K562 (cell line): ENCODE measurements at regions not wholly inside any gene's neighbourhood (a gene's known extent, or its start where the extent isn't known, plus 50 kb on each side); places are given as distances from the start of the nearest gene placed in this dataset.

Experiments
- ATF7 ChIP-seq: fragments of 450-650 bp; IDR thresholded peaks from 2 replicates; pipeline ENCODE4 v1.7.1; 2014; ENCODE audit warnings: mild to moderate bottlenecking, moderate library complexity
- CAMTA2 ChIP-seq: fragments of 250-450 bp; sonication (Bioruptor Pico); conservative IDR thresholded peaks from 2 replicates; pipeline ENCODE4 v1.5.1; 2022
- CLOCK ChIP-seq: fragments of 250-450 bp; sonication (Bioruptor Pico); IDR thresholded peaks from 2 replicates; pipeline ENCODE4 v1.4.0; 2020; ENCODE audit warnings: mild to moderate bottlenecking, moderate library complexity, borderline replicate concordance
- CREB1 ChIP-seq, 2 experiments: sonication (generic) in 1 of 2; formaldehyde crosslinking in 1 of 2; IDR thresholded peaks; 2 replicates each; pipeline versions ENCODE4 v1.6.1 to v1.8.0; 2012 to 2022; ENCODE audit warnings: inconsistent platforms in 1 of 2, mild to moderate bottlenecking in 1 of 2, missing genetic modification reagents in 1 of 2, moderate library complexity in 1 of 2
- GABPA ChIP-seq: fragments of 200-800 bp; sonication (Bioruptor generic); conservative IDR thresholded peaks from 2 replicates; pipeline ENCODE4 v1.6.1; 2016; ENCODE audit warnings: low read depth, missing genetic modification characterization, missing compliant biosample characterization
- HMG20A ChIP-seq: fragments of 450-650 bp; formaldehyde crosslinking; conservative IDR thresholded peaks from 2 replicates; pipeline ENCODE4 v1.4.0; 2020; ENCODE audit warnings: mild to moderate bottlenecking, mixed read lengths
- ILF3 ChIP-seq: fragments of 450-650 bp; IDR thresholded peaks from 2 replicates; pipeline ENCODE4 v1.6.1; 2018; ENCODE audit warnings: antibody characterized with exemption, mild to moderate bottlenecking, moderate library complexity, borderline replicate concordance
- MAZ ChIP-seq, 2 experiments: fragments of 450-650 bp in 1 of 2; sonication (generic) in 1 of 2; formaldehyde crosslinking; IDR thresholded peaks in 1 of 2; conservative IDR thresholded peaks in 1 of 2; 2 replicates each; pipeline versions ENCODE4 v1.4.0 to v1.5.0; 2020; ENCODE audit warnings: mild to moderate bottlenecking in 1 of 2, missing genetic modification reagents in 1 of 2
- NBN ChIP-seq: fragments of 450-650 bp; IDR thresholded peaks from 2 replicates; pipeline ENCODE4 v1.6.1; 2016; ENCODE audit warnings: low read depth, mild to moderate bottlenecking
- NFYB ChIP-seq: IDR thresholded peaks from 2 replicates; pipeline ENCODE4 v1.6.1; 2011; ENCODE audit warnings: mild to moderate bottlenecking, moderate library complexity; ENCODE audit not compliant: insufficient read length; ENCODE audit errors: extremely low read depth
- POLR2AphosphoS5 ChIP-seq: IDR thresholded peaks from 2 replicates; pipeline ENCODE4 v1.6.1; 2011; ENCODE audit warnings: mild to moderate bottlenecking, low read depth, low read length, moderate library complexity; ENCODE audit not compliant: control insufficient read depth, insufficient read depth
- PRPF4 ChIP-seq: fragments of 200-400 bp; formaldehyde crosslinking; IDR thresholded peaks from one replicate; pipeline ENCODE4 v1.6.1; 2017; ENCODE audit warnings: low read length, low read depth, mild to moderate bottlenecking; ENCODE audit not compliant: insufficient read depth, poor library complexity, severe bottlenecking
- PTTG1 ChIP-seq: fragments of 450-650 bp; IDR thresholded peaks from 2 replicates; pipeline ENCODE4 v1.6.1; 2016; ENCODE audit warnings: low read depth, mild to moderate bottlenecking, missing genetic modification characterization, missing compliant biosample characterization
- RAD51 ChIP-seq: fragments of 450-650 bp; IDR thresholded peaks from 2 replicates; pipeline ENCODE4 v1.7.1; 2016; ENCODE audit warnings: low read depth, mild to moderate bottlenecking, borderline replicate concordance
- SMARCC2 ChIP-seq: fragments of 450-650 bp; IDR thresholded peaks from 2 replicates; pipeline ENCODE4 v1.6.1; 2017; ENCODE audit warnings: antibody characterized with exemption, moderate library complexity, mild to moderate bottlenecking, low read depth
- SNRNP70 ChIP-seq: fragments of 200-400 bp; formaldehyde crosslinking; optimal IDR thresholded peaks from 2 replicates; pipeline ENCODE3; 2017; ENCODE audit warnings: low read depth, low read length
- TCFL5 ChIP-seq: fragments of 250-450 bp; sonication (Bioruptor Pico); conservative IDR thresholded peaks from 2 replicates; pipeline ENCODE4 v1.6.1; 2021; ENCODE audit warnings: mild to moderate bottlenecking, moderate library complexity, matching md5 sums
- TEAD4 ChIP-seq, 2 experiments: sonication (generic) in 1 of 2; formaldehyde crosslinking in 1 of 2; IDR thresholded peaks; 2 replicates each; pipeline versions ENCODE4 v1.6.1 to v1.8.0; 2012 to 2022; ENCODE audit warnings: borderline replicate concordance in 1 of 2, inconsistent platforms in 1 of 2, low read length in 1 of 2, mild to moderate bottlenecking in 1 of 2, missing genetic modification reagents in 1 of 2
- ZNF124 ChIP-seq: sonication (generic); formaldehyde crosslinking; IDR thresholded peaks from 2 replicates; pipeline ENCODE4 v1.8.1; 2022; ENCODE audit warnings: missing genetic modification reagents
- TF ChIP-seq, protein P1 (sequence below): fragments of 250-450 bp; sonication (Bioruptor Pico); IDR thresholded peaks from 2 replicates; pipeline ENCODE4 v1.8.0; 2021; ENCODE audit warnings: moderate library complexity, mild to moderate bottlenecking, inconsistent platforms
- TF ChIP-seq, protein P2 (sequence below), 2 experiments: fragments of 450-650 bp; conservative IDR thresholded peaks; 2 replicates each; pipeline ENCODE4 v1.6.1; 2017; ENCODE audit warnings: mild to moderate bottlenecking in 2 of 2, moderate library complexity in 2 of 2

DNA sequence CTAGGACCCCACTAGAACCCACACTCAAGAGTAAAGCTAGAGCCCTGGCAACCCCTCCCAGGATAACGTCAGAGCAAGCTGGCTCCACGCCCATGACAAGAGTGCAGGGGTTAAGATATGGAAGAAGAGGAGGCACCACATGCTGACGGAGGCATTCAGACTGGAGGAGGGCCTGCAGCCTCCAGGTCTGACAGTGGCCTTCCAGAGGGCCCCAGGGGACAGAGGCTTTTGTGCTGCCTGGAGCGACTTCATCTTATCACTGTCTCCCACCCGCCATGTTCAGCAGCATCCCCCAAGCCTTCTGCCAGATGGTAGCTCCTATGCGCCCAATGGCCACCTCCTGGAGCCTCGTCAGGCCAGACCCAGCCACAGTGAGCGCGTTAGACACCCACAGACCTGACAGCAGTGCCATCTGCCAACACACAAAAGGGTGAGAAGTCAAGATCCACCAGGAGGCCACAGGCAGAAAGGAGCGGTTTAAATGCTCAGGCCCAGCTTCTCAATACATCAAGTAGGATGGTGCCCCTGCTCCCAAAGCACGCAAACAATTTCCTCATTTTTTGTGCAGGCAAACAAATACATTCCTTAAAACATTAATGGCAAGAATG lies 65.8 kb downstream of the C5orf15 start (continued):
- no peak for TF ChIP-seq SNRNP70
- TF ChIP-seq CAMTA2 (CRISPR knock-in tag), result no peak
- TF ChIP-seq MAZ (CRISPR knock-in tag; conservative IDR thresholded peaks at IDR 0.05 in 1 of 2, IDR thresholded peaks at IDR 0.05 in 1 of 2), result peak in 1 of 2 experiments; percentile 50; a peak in 1 of 4 replicates
- TF ChIP-seq CREB1 (IDR thresholded peaks at IDR 0.05), result peak; percentile 44; the same call in 1 of the 2 replicates
- TF ChIP-seq CREB1 (CRISPR knock-in tag; IDR thresholded peaks at IDR 0.05), result no peak
- TF ChIP-seq TCFL5 (CRISPR knock-in tag), result no peak
- TF ChIP-seq ILF3, result no peak
- no peak for TF ChIP-seq HMG20A (CRISPR knock-in tag)
- TF ChIP-seq GABPA (tag), result no peak
- no peak for TF ChIP-seq ZNF124
- no peak for TF ChIP-seq SMARCC2
- TF ChIP-seq, protein P1, sequence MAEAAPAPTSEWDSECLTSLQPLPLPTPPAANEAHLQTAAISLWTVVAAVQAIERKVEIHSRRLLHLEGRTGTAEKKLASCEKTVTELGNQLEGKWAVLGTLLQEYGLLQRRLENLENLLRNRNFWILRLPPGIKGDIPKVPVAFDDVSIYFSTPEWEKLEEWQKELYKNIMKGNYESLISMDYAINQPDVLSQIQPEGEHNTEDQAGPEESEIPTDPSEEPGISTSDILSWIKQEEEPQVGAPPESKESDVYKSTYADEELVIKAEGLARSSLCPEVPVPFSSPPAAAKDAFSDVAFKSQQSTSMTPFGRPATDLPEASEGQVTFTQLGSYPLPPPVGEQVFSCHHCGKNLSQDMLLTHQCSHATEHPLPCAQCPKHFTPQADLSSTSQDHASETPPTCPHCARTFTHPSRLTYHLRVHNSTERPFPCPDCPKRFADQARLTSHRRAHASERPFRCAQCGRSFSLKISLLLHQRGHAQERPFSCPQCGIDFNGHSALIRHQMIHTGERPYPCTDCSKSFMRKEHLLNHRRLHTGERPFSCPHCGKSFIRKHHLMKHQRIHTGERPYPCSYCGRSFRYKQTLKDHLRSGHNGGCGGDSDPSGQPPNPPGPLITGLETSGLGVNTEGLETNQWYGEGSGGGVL (CRISPR knock-in tag), result no peak
- TF ChIP-seq NFYB, result no peak
- TF ChIP-seq RAD51, result no peak
- TF ChIP-seq, protein P2, sequence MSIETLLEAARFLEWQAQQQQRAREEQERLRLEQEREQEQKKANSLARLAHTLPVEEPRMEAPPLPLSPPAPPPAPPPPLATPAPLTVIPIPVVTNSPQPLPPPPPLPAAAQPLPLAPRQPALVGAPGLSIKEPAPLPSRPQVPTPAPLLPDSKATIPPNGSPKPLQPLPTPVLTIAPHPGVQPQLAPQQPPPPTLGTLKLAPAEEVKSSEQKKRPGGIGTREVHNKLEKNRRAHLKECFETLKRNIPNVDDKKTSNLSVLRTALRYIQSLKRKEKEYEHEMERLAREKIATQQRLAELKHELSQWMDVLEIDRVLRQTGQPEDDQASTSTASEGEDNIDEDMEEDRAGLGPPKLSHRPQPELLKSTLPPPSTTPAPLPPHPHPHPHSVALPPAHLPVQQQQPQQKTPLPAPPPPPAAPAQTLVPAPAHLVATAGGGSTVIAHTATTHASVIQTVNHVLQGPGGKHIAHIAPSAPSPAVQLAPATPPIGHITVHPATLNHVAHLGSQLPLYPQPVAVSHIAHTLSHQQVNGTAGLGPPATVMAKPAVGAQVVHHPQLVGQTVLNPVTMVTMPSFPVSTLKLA (conservative IDR thresholded peaks at IDR 0.05), result peak; percentile 22 to 49; a peak in 1 of 4 replicates
- TF ChIP-seq PTTG1 (tag), result no peak
- no peak for TF ChIP-seq PRPF4
- no peak for TF ChIP-seq NBN
- peak; percentile 58; the same call in 1 of the 2 replicates for TF ChIP-seq POLR2AphosphoS5
- peak; percentile 38; the same call in 1 of the 2 replicates for TF ChIP-seq TEAD4 (IDR thresholded peaks at IDR 0.05; ENCODE audit: low read length)
- no peak for TF ChIP-seq TEAD4 (CRISPR knock-in tag; IDR thresholded peaks at IDR 0.05; ENCODE audit: borderline replicate concordance)
- TF ChIP-seq ATF7, result peak; percentile 84; the same call in 1 of the 2 replicates
- no peak for TF ChIP-seq CLOCK (CRISPR knock-in tag)
